Endothelial cell of umbilical vein (primary cell): ENCODE measurements at regions not wholly inside any gene's neighbourhood (a gene's known extent, or its start where the extent isn't known, plus 50 kb on each side); places are given as distances from the start of the nearest gene placed in this dataset.

Experiments used
- BruUV-seq: library from RNA; stranded (reverse); fragments of 400-500 nt; replicated peaks from 2 replicates; lab custom pipeline; 2021; lab: Mats Ljungman, UMichigan
- CTCF ChIA-PET: fragments of 300-600, 350-600 bp; sonication (Branson Sonifier 250); formaldehyde crosslinking; loops from one replicate; lab custom pipeline; 2021; ENCODE audit warnings: antibody characterized with exemption, inconsistent platforms; lab: Charles Lee
- POLR2A ChIA-PET: fragments of 300-600, 350-600 bp; sonication (Branson Sonifier 250); formaldehyde crosslinking; loops from one replicate; lab custom pipeline; 2021; ENCODE audit warnings: antibody characterized with exemption, inconsistent platforms; lab: Charles Lee
- DNase-seq: peaks from one replicate; pipeline ENCODE4 v3.0.0-alpha.2; 2011; ENCODE audit warnings: low read depth, low spot score
- FAIRE-seq: peaks from 2 replicates; lab custom pipeline; 2011; peaks lifted over from hg19 to GRCh38; lab: Jason Lieb, UNC
- H2AFZ ChIP-seq: 2 replicates; pipeline ENCODE4 v1.6.0; 2012; ENCODE audit warnings: low read depth, low read length, control low read depth, inconsistent platforms
- H3K27ac ChIP-seq: 2 replicates; pipeline ENCODE4 v1.5.1; 2011; ENCODE audit warnings: low read depth, mild to moderate bottlenecking, control low read depth, low read length, moderate library complexity; ENCODE audit not compliant: insufficient read depth
- H3K27me3 ChIP-seq, 2 experiments: 2 replicates each; pipeline versions ENCODE4 v1.6.0 to v1.6.1; 2011; ENCODE audit warnings: low read length in 2 of 2, mixed read lengths in 1 of 2; ENCODE audit not compliant: control insufficient read depth in 2 of 2, insufficient read depth in 2 of 2
- H3K36me3 ChIP-seq, 2 experiments: 2 replicates in 1 of 2; 3 replicates in 1 of 2; pipeline ENCODE4 v1.5.1; 2011; ENCODE audit warnings: low read length in 2 of 2, mild to moderate bottlenecking in 1 of 2, moderate library complexity in 1 of 2; ENCODE audit not compliant: control insufficient read depth in 2 of 2, insufficient read depth in 2 of 2; ENCODE audit errors: extremely low read depth in 1 of 2
- H3K4me1 ChIP-seq: 3 replicates; pipeline ENCODE4 v1.5.1; 2011; ENCODE audit warnings: mild to moderate bottlenecking, low read length; ENCODE audit not compliant: control insufficient read depth, insufficient read depth; ENCODE audit errors: extremely low read depth
- H3K4me2 ChIP-seq: 2 replicates; pipeline ENCODE4 v1.6.1; 2011; ENCODE audit warnings: low read length, control low read depth, mixed read lengths; ENCODE audit not compliant: insufficient read depth
- H3K4me3 ChIP-seq, 3 experiments: fragments of 200-600 bp in 1 of 3; sonication (generic), shearing (Covaris generic) in 1 of 3; replicated peaks in 1 of 3; 2 replicates each; pipeline ENCODE4 v1.5.1; 2011 to 2016; ENCODE audit warnings: control low read depth in 3 of 3, low read length in 3 of 3, mild to moderate bottlenecking in 2 of 3, inconsistent platforms in 1 of 3, low read depth in 1 of 3, moderate library complexity in 1 of 3; ENCODE audit not compliant: insufficient read depth in 1 of 3
- H3K79me2 ChIP-seq: 2 replicates; pipeline ENCODE4 v1.6.0; 2012; ENCODE audit warnings: low read length, inconsistent platforms; ENCODE audit not compliant: control insufficient read depth, insufficient read depth
- H3K9ac ChIP-seq: replicated peaks from 2 replicates; pipeline ENCODE3; 2011; ENCODE audit warnings: low read length, control low read depth; ENCODE audit not compliant: insufficient read depth; ENCODE audit errors: extremely low read depth
- H3K9me1 ChIP-seq: replicated peaks from 3 replicates; pipeline ENCODE4 v1.6.0; 2011; ENCODE audit warnings: mild to moderate bottlenecking, low read length; ENCODE audit not compliant: control insufficient read depth, insufficient read depth; ENCODE audit errors: extremely low read depth
- H3K9me3 ChIP-seq: replicated peaks from 2 replicates; pipeline ENCODE4 v1.5.1; 2012; ENCODE audit warnings: low read length, inconsistent platforms; ENCODE audit not compliant: control insufficient read depth, insufficient read depth
- H4K20me1 ChIP-seq: replicated peaks from 2 replicates; pipeline ENCODE3; 2011; ENCODE audit warnings: mild to moderate bottlenecking, low read length; ENCODE audit not compliant: control insufficient read depth, insufficient read depth; ENCODE audit errors: extremely low read depth
- CTCF ChIP-seq, 2 donors: IDR thresholded peaks; 1 replicate in 1 of 2; 2 replicates in 1 of 2; pipeline ENCODE4 v1.5.1; 2011; ENCODE audit warnings: low read length in 2 of 2, mild to moderate bottlenecking in 2 of 2, moderate library complexity in 2 of 2, control low read depth in 1 of 2, inconsistent platforms in 1 of 2, low read depth in 1 of 2; ENCODE audit not compliant: insufficient read depth in 1 of 2; ENCODE audit errors: extremely low read depth in 1 of 2
- EZH2 ChIP-seq: IDR thresholded peaks from 2 replicates; pipeline ENCODE4 v1.6.1; 2012; ENCODE audit warnings: borderline replicate concordance, low read depth, mild to moderate bottlenecking, moderate library complexity, low read length, inconsistent platforms; ENCODE audit not compliant: severe bottlenecking
- FOS ChIP-seq: IDR thresholded peaks from 2 replicates; pipeline ENCODE4 v1.6.1; 2011; ENCODE audit warnings: mild to moderate bottlenecking, low read length, moderate library complexity, borderline replicate concordance; ENCODE audit not compliant: insufficient read depth
- GATA2 ChIP-seq: IDR thresholded peaks from 2 replicates; pipeline ENCODE4 v1.7.0; 2011; ENCODE audit warnings: low read depth, mild to moderate bottlenecking, moderate library complexity, mixed read lengths, low read length; ENCODE audit not compliant: insufficient read length, insufficient read depth
- JUN ChIP-seq: IDR thresholded peaks from 2 replicates; pipeline ENCODE4 v1.6.1; 2011; ENCODE audit warnings: borderline replicate concordance, low read depth; ENCODE audit not compliant: insufficient read length, insufficient read depth
- MAX ChIP-seq: IDR thresholded peaks from 2 replicates; pipeline ENCODE4 v1.6.1; 2011; ENCODE audit not compliant: insufficient read depth, insufficient read length
- MYC ChIP-seq: IDR thresholded peaks from one replicate; pipeline ENCODE4 v1.6.1; 2011; ENCODE audit warnings: mild to moderate bottlenecking, low read depth, low read length
- POLR2A ChIP-seq: IDR thresholded peaks from 2 replicates; pipeline ENCODE4 v1.6.1; 2012; ENCODE audit warnings: low read depth, mild to moderate bottlenecking, control low read depth, low read length
- POLR2AphosphoS5 ChIP-seq: IDR thresholded peaks from 2 replicates; pipeline ENCODE4 v1.6.1; 2012; ENCODE audit warnings: low read depth, mild to moderate bottlenecking, control low read depth, low read length, moderate library complexity; ENCODE audit not compliant: insufficient read depth
- dilution Hi-C: fragments of 300-500 bp; cut with MboI; formaldehyde crosslinking; loops from one replicate; pipeline ENCODE4 v1.15.0; 2019; ENCODE audit warnings: low sequenced_read_pairs; ENCODE audit not compliant: extremely low pct_ligation_motif_present
- intact Hi-C: fragments of 100-400 bp; cut with micrococcal nuclease; formaldehyde crosslinking; loops from one replicate; pipeline ENCODE4 v1.10.0; 2022

- BruUV-seq: no TSS peak
- no peaks in the 10 kb centered on the region for H4K20me1 ChIP-seq
- no peaks in the 10 kb centered on the region for H3K4me1 ChIP-seq
- H3K4me3 ChIP-seq: no peak overlapping the region
- H3K9me1 ChIP-seq: no peaks in the 10 kb centered on the region
- no peaks in the 10 kb centered on the region for H3K27me3 ChIP-seq
- H3K4me2 ChIP-seq: no peak overlapping the region
- ChIA-PET POLR2A (no interaction called here), CTCF (no interaction called here)
- H3K27ac ChIP-seq: no peak overlapping the region
- no peaks in the 10 kb centered on the region for H3K79me2 ChIP-seq
- no peaks in the 10 kb centered on the region for H3K36me3 ChIP-seq
- intact Hi-C loops: no loop called here
- DNase-seq (no peak), FAIRE-seq (no peak)
- H3K9me3 ChIP-seq: no peaks in the 10 kb centered on the region
- TF ChIP-seq JUN (no peak), MAX (no peak), CTCF (IDR thresholded peaks at IDR 0.05; ENCODE audit: extremely low read depth in 1 of 2, insufficient read depth in 1 of 2, low read depth in 1 of 2, low read length in 2 of 2) (no peak), GATA2 (no peak), POLR2AphosphoS5 (no peak), POLR2A (no peak), EZH2 (no peak), MYC (no peak), FOS (no peak)
- no peak overlapping the region for H2AFZ ChIP-seq
- H3K9ac ChIP-seq: no peak overlapping the region
- dilution Hi-C loops: no loop called here
Observed at GRCh38 chr18:78801011-78801410, 178.6 kb upstream of the SALL3 start.
